ENCODE measurements at regions not wholly inside any gene's neighbourhood (a gene's known extent, or its start where the extent isn't known, plus 50 kb on each side); places are given as distances from the start of the nearest gene placed in this dataset.

- Mint-ChIP-seq H3K27ac (no peak overlapping the region), H3K4me3 (no peak overlapping the region), H3K36me3 (ENCODE audit: low read depth) (no peaks in the 10 kb centered on the region), H3K9me3 (ENCODE audit: insufficient read depth) (no peaks in the 10 kb centered on the region), H3K27me3 (ENCODE audit: low read depth) (peaks cover 18% of the 10 kb centered on the region), H3K4me1 (ENCODE audit: low read depth) (no peaks in the 10 kb centered on the region)
- DNase-seq (no peak), ATAC-seq (no peak)
- CTCF ChIA-PET = no interaction called here
- POLR2A ChIA-PET = no interaction called here
Measured at GRCh38 chr1:34373912-34374311, 197.2 kb downstream of the C1orf94 start.

- ChIA-PET CTCF (no interaction called here), POLR2A (no interaction called here)
- no peak overlapping the region for H3K27ac Mint-ChIP-seq
- peaks cover 18% of the 10 kb centered on the region for H3K27me3 Mint-ChIP-seq (ENCODE audit: low read depth)
- no peak for ATAC-seq
- no peaks in the 10 kb centered on the region for H3K9me3 Mint-ChIP-seq (ENCODE audit: insufficient read depth)
- no peaks in the 10 kb centered on the region for H3K36me3 Mint-ChIP-seq (ENCODE audit: low read depth)
- no peak for DNase-seq
- H3K4me3 Mint-ChIP-seq = no peak overlapping the region
- no peaks in the 10 kb centered on the region for H3K4me1 Mint-ChIP-seq (ENCODE audit: low read depth)
Measured at GRCh38 chr1:34376531-34376930, 199.8 kb downstream of the C1orf94 start.

GRCh38 chr1:34378968-34379856 is 202.5 kb downstream of the C1orf94 start:
- POLR2A ChIA-PET = no interaction called here
- CTCF ChIA-PET = no interaction called here
- DNase-seq (no peak), ATAC-seq (no peak)
- Mint-ChIP-seq H3K9me3 (ENCODE audit: insufficient read depth) (no peaks in the 10 kb centered on the region), H3K27me3 (ENCODE audit: low read depth) (peaks cover 15% of the 10 kb centered on the region), H3K27ac (no peak overlapping the region), H3K4me3 (no peak overlapping the region), H3K36me3 (ENCODE audit: low read depth) (no peaks in the 10 kb centered on the region), H3K4me1 (ENCODE audit: low read depth) (no peaks in the 10 kb centered on the region)

GRCh38 chr1:34379911-34380310 is 203.2 kb downstream of the C1orf94 start:
- ChIA-PET POLR2A (no interaction called here), CTCF (no interaction called here)
- H3K4me1 Mint-ChIP-seq (ENCODE audit: low read depth) = no peaks in the 10 kb centered on the region
- H3K9me3 Mint-ChIP-seq (ENCODE audit: insufficient read depth) = no peaks in the 10 kb centered on the region
- DNase-seq = no peak
- no peak for ATAC-seq
- no peak overlapping the region for H3K27ac Mint-ChIP-seq
- no peak overlapping the region for H3K4me3 Mint-ChIP-seq
- H3K27me3 Mint-ChIP-seq (ENCODE audit: low read depth) = peaks cover 10% of the 10 kb centered on the region
- H3K36me3 Mint-ChIP-seq (ENCODE audit: low read depth) = no peaks in the 10 kb centered on the region

- DNase-seq = no peak
- H3K9me3 Mint-ChIP-seq (ENCODE audit: insufficient read depth) = no peaks in the 10 kb centered on the region
- H3K27ac Mint-ChIP-seq = no peak overlapping the region
- ChIA-PET POLR2A (no interaction called here), CTCF (no interaction called here)
- no peaks in the 10 kb centered on the region for H3K4me1 Mint-ChIP-seq (ENCODE audit: low read depth)
- no peak for ATAC-seq
- H3K36me3 Mint-ChIP-seq (ENCODE audit: low read depth) = no peaks in the 10 kb centered on the region
- peaks cover 10% of the 10 kb centered on the region for H3K27me3 Mint-ChIP-seq (ENCODE audit: low read depth)
- no peak overlapping the region for H3K4me3 Mint-ChIP-seq
Measured at GRCh38 chr1:34380526-34381124, 203.9 kb downstream of the C1orf94 start.

GRCh38 chr1:34389974-34390373 is 213.3 kb downstream of the C1orf94 start:
- no peaks in the 10 kb centered on the region for H3K36me3 Mint-ChIP-seq (ENCODE audit: low read depth)
- ChIA-PET CTCF (no interaction called here), POLR2A (no interaction called here)
- peaks cover 2% of the 10 kb centered on the region for H3K27me3 Mint-ChIP-seq (ENCODE audit: low read depth)
- no peak overlapping the region for H3K4me3 Mint-ChIP-seq
- no peaks in the 10 kb centered on the region for H3K4me1 Mint-ChIP-seq (ENCODE audit: low read depth)
- no peak overlapping the region for H3K27ac Mint-ChIP-seq
- no peak for ATAC-seq
- DNase-seq = no peak
- no peaks in the 10 kb centered on the region for H3K9me3 Mint-ChIP-seq (ENCODE audit: insufficient read depth)

- H3K27ac Mint-ChIP-seq = no peak overlapping the region
- H3K4me3 Mint-ChIP-seq = no peak overlapping the region
- ChIA-PET CTCF (no interaction called here), POLR2A (no interaction called here)
- H3K27me3 Mint-ChIP-seq (ENCODE audit: low read depth) = no peaks in the 10 kb centered on the region
- no peaks in the 10 kb centered on the region for H3K4me1 Mint-ChIP-seq (ENCODE audit: low read depth)
- ATAC-seq (no peak), DNase-seq (no peak)
- H3K9me3 Mint-ChIP-seq (ENCODE audit: insufficient read depth) = no peaks in the 10 kb centered on the region
- no peaks in the 10 kb centered on the region for H3K36me3 Mint-ChIP-seq (ENCODE audit: low read depth)
Measured at GRCh38 chr1:34396042-34396441, 219.3 kb downstream of the C1orf94 start.

- ChIA-PET POLR2A (no interaction called here), CTCF (no interaction called here)
- Mint-ChIP-seq H3K4me1 (ENCODE audit: low read depth) (no peaks in the 10 kb centered on the region), H3K4me3 (no peak overlapping the region), H3K27ac (no peak overlapping the region), H3K27me3 (ENCODE audit: low read depth) (peaks cover 2% of the 10 kb centered on the region), H3K9me3 (ENCODE audit: insufficient read depth) (no peaks in the 10 kb centered on the region), H3K36me3 (ENCODE audit: low read depth) (no peaks in the 10 kb centered on the region)
- DNase-seq = no peak
- ATAC-seq = no peak
Measured at GRCh38 chr1:34398241-34398915, 221.7 kb downstream of the C1orf94 start.

GRCh38 chr1:34398916-34399275 is 222.2 kb downstream of the C1orf94 start:
- no peak for DNase-seq
- CTCF ChIA-PET = no interaction called here
- Mint-ChIP-seq H3K27me3 (ENCODE audit: low read depth) (peaks cover 2% of the 10 kb centered on the region), H3K9me3 (ENCODE audit: insufficient read depth) (no peaks in the 10 kb centered on the region), H3K36me3 (ENCODE audit: low read depth) (no peaks in the 10 kb centered on the region), H3K27ac (no peak overlapping the region), H3K4me1 (ENCODE audit: low read depth) (no peaks in the 10 kb centered on the region), H3K4me3 (no peak overlapping the region)
- ATAC-seq = no peak
- POLR2A ChIA-PET = no interaction called here

- no peak overlapping the region for H3K27ac Mint-ChIP-seq
- H3K36me3 Mint-ChIP-seq (ENCODE audit: low read depth) = no peaks in the 10 kb centered on the region
- POLR2A ChIA-PET = no interaction called here
- ATAC-seq (no peak), DNase-seq (no peak)
- H3K9me3 Mint-ChIP-seq (ENCODE audit: insufficient read depth) = no peaks in the 10 kb centered on the region
- H3K4me3 Mint-ChIP-seq = no peak overlapping the region
- CTCF ChIA-PET = no interaction called here
- peaks cover 2% of the 10 kb centered on the region for H3K27me3 Mint-ChIP-seq (ENCODE audit: low read depth)
- H3K4me1 Mint-ChIP-seq (ENCODE audit: low read depth) = no peaks in the 10 kb centered on the region
Measured at GRCh38 chr1:34400675-34401074, 224.0 kb downstream of the C1orf94 start.

GRCh38 chr1:34403156-34403555 is 226.4 kb downstream of the C1orf94 start:
- ChIA-PET CTCF (no interaction called here), POLR2A (no interaction called here)
- Mint-ChIP-seq H3K9me3 (ENCODE audit: insufficient read depth) (no peaks in the 10 kb centered on the region), H3K4me3 (no peak overlapping the region), H3K36me3 (ENCODE audit: low read depth) (no peaks in the 10 kb centered on the region), H3K4me1 (ENCODE audit: low read depth) (no peaks in the 10 kb centered on the region), H3K27ac (no peak overlapping the region), H3K27me3 (ENCODE audit: low read depth) (peaks cover 2% of the 10 kb centered on the region)
- no peak for DNase-seq
- ATAC-seq = no peak

- ChIA-PET CTCF (no interaction called here), POLR2A (no interaction called here)
- ATAC-seq (no peak), DNase-seq (no peak)
- Mint-ChIP-seq H3K36me3 (ENCODE audit: low read depth) (no peaks in the 10 kb centered on the region), H3K4me1 (ENCODE audit: low read depth) (no peaks in the 10 kb centered on the region), H3K4me3 (no peak overlapping the region), H3K27ac (no peak overlapping the region), H3K9me3 (ENCODE audit: insufficient read depth) (no peaks in the 10 kb centered on the region), H3K27me3 (ENCODE audit: low read depth) (peaks cover 2% of the 10 kb centered on the region)
Measured at GRCh38 chr1:34404804-34405203, 228.1 kb downstream of the C1orf94 start.
